A549 (cell line): ENCODE measurements at regions not wholly inside any gene's neighbourhood (a gene's known extent, or its start where the extent isn't known, plus 50 kb on each side); places are given as distances from the start of the nearest gene placed in this dataset.

Experiments
- ATAC-seq, 2 experiments: fragments of 200-7000 bp in 1 of 2; fragments of >200 bp in 1 of 2; cut with Nextera tagmentation in 1 of 2; cut with Tn5 transposase in 1 of 2; 3 replicates each; pipeline versions ENCODE4 v1.8.0 to v1.9.1; 2018 to 2020; ENCODE audit warnings: mild to moderate bottlenecking in 1 of 2, moderate library complexity in 1 of 2
- CTCF ChIA-PET: fragments of 300-600 bp; sonication (Branson Sonifier 250); formaldehyde crosslinking; extraction: SDS; loops from one replicate; lab custom pipeline; 2021; ENCODE audit warnings: antibody characterized with exemption, inconsistent platforms; lab: Yijun Ruan, JAX
- POLR2A ChIA-PET: fragments of 350-600 bp; formaldehyde crosslinking; extraction: SDS; loops from one replicate; lab custom pipeline; 2021; ENCODE audit warnings: antibody characterized with exemption, inconsistent platforms; lab: Yijun Ruan, JAX
- DNase-seq, 2 experiments: peaks; one replicate each; pipeline versions ENCODE4 v3.0.0 to v3.0.0-alpha.2; 2011 to 2016; ENCODE audit warnings: low read depth in 1 of 2, low spot score in 1 of 2
- FAIRE-seq: peaks from 2 replicates; lab custom pipeline; 2011; peaks lifted over from hg19 to GRCh38; lab: Jason Lieb, UNC
- H3K27ac ChIP-seq, 2 experiments: fragments of >200 bp; sonication (Bioruptor Twin); formaldehyde crosslinking; 3 replicates each; pipeline ENCODE4 v1.5.1; 2016 to 2017
- H3K4me1 ChIP-seq: fragments of >200 bp; sonication (Bioruptor Twin); formaldehyde crosslinking; 3 replicates; pipeline ENCODE4 v1.6.1; 2016
- H3K4me2 ChIP-seq: fragments of >200 bp; sonication (Bioruptor Twin); formaldehyde crosslinking; 3 replicates; pipeline ENCODE4 v1.6.1; 2016
- H3K4me3 ChIP-seq: fragments of >200 bp; sonication (Bioruptor Twin); formaldehyde crosslinking; 3 replicates; pipeline ENCODE4 v1.5.1; 2016
- H3K9me3 ChIP-seq: fragments of >200 bp; sonication (Bioruptor Twin); formaldehyde crosslinking; 3 replicates; pipeline ENCODE4 v1.6.1; 2016
- CBX8 ChIP-seq: fragments of 200-600 bp; sonication (generic); IDR thresholded peaks from 2 replicates; pipeline ENCODE4 v1.6.1; 2016
- CEBPB ChIP-seq, 2 experiments: fragments of >200 bp in 1 of 2; sonication (Bioruptor Twin) in 1 of 2; formaldehyde crosslinking in 1 of 2; IDR thresholded peaks; 2 replicates each; pipeline ENCODE4 v1.6.1; 2012 to 2016
- CHD4 ChIP-seq: fragments of 200-600 bp; sonication (generic); IDR thresholded peaks from 2 replicates; pipeline ENCODE4 v1.6.1; 2016; ENCODE audit warnings: antibody characterized with exemption, mild to moderate bottlenecking, borderline replicate concordance
- FOXS1 ChIP-seq: fragments of 250-450 bp; sonication (Bioruptor Pico); IDR thresholded peaks from 2 replicates; pipeline ENCODE4 v1.5.0; 2020; ENCODE audit warnings: mild to moderate bottlenecking, moderate library complexity
- MYC ChIP-seq: IDR thresholded peaks from 2 replicates; pipeline ENCODE4 v1.6.1; 2012; ENCODE audit warnings: mild to moderate bottlenecking, inconsistent platforms, low read length, improper control_type of control experiment, borderline replicate concordance
- NR3C1 ChIP-seq: fragments of >200 bp; sonication (Bioruptor Twin); formaldehyde crosslinking; IDR thresholded peaks from 3 replicates; pipeline ENCODE4 v1.6.1; 2017
- POLR2A ChIP-seq: IDR thresholded peaks from 2 replicates; pipeline ENCODE4 v1.6.1; 2012; ENCODE audit warnings: mild to moderate bottlenecking, low read length
- POLR2AphosphoS2 ChIP-seq: conservative IDR thresholded peaks from 2 replicates; pipeline ENCODE4 v1.6.1; 2012; ENCODE audit warnings: low read length, improper control_type of control experiment, inconsistent platforms
- RNF2 ChIP-seq: fragments of 200-600 bp; sonication (generic); IDR thresholded peaks from 2 replicates; pipeline ENCODE4 v1.6.1; 2016; ENCODE audit warnings: low read depth, mild to moderate bottlenecking, antibody characterized with exemption, moderate library complexity, borderline replicate concordance
- TP53 ChIP-seq: fragments of 250-450 bp; sonication (Bioruptor Pico); IDR thresholded peaks from 2 replicates; pipeline ENCODE4 v1.5.0; 2021; ENCODE audit warnings: mild to moderate bottlenecking, moderate library complexity
- ZC3H11A ChIP-seq: fragments of 450-650 bp; IDR thresholded peaks from 2 replicates; pipeline ENCODE4 v1.6.1; 2014; ENCODE audit warnings: antibody characterized with exemption, mild to moderate bottlenecking
- ZSCAN20 ChIP-seq: fragments of 250-450 bp; sonication (Bioruptor Pico); IDR thresholded peaks from 2 replicates; pipeline ENCODE4 v1.8.0; 2022; ENCODE audit warnings: mild to moderate bottlenecking, moderate library complexity
- WGBS: methylation state at CpG from one replicate; pipeline ENCODE4 v1.1.6; 2017; ENCODE audit errors: missing lambda C conversion rate; 5-methylcytosine and 5-hydroxymethylcytosine counted together
- TF ChIP-seq, protein P1 (sequence below): fragments of >200 bp; sonication (Bioruptor Twin); formaldehyde crosslinking; IDR thresholded peaks from 3 replicates; pipeline ENCODE4 v1.5.1; 2016
- TF ChIP-seq, protein P2 (sequence below): fragments of 450-650 bp; IDR thresholded peaks from 2 replicates; pipeline ENCODE4 v1.6.1; 2014; ENCODE audit warnings: antibody characterized with exemption
- TF ChIP-seq, protein P3 (sequence below): IDR thresholded peaks from 2 replicates; pipeline ENCODE4 v1.6.1; 2012
- TF ChIP-seq, protein P4 (sequence below): IDR thresholded peaks from 2 replicates; pipeline ENCODE4 v1.6.1; 2012

DNA sequence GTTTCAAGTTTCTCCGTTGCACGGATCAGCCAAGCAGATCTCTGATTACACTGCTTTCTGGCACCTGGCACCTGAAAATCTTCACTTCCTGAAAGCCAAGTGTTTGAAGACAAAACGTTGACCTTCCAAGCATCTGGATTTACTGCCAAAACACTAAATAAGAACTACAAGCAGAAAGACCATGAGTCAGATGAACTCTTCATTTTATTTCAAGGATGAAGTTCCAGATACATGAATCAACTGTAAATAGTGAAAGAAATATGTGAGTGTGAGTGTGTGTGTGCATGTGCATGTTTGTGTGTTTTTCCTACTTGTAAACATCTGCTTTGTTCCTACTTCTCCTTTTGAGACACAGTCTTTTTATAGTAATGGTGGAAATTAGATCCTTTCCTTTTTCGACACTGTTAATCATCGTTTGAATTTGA is 60.0 kb upstream of the DTNA start:
- 22% methylated on average over 5 of the region's 5 CpGs for WGBS
- no peak for FAIRE-seq
- H3K9me3 ChIP-seq = no peaks in the 10 kb centered on the region
- H3K4me1 ChIP-seq = no peaks in the 10 kb centered on the region
- DNase-seq = no peak
- no peak overlapping the region for H3K27ac ChIP-seq
- no peak overlapping the region for H3K4me2 ChIP-seq
- CTCF ChIA-PET = interaction anchor here (3.5 kb wide), 1 partner anchor 11 kb away, joined by 12 read pairs; no protein-coding TSS in a partner anchor
- TF ChIP-seq, protein P1, sequence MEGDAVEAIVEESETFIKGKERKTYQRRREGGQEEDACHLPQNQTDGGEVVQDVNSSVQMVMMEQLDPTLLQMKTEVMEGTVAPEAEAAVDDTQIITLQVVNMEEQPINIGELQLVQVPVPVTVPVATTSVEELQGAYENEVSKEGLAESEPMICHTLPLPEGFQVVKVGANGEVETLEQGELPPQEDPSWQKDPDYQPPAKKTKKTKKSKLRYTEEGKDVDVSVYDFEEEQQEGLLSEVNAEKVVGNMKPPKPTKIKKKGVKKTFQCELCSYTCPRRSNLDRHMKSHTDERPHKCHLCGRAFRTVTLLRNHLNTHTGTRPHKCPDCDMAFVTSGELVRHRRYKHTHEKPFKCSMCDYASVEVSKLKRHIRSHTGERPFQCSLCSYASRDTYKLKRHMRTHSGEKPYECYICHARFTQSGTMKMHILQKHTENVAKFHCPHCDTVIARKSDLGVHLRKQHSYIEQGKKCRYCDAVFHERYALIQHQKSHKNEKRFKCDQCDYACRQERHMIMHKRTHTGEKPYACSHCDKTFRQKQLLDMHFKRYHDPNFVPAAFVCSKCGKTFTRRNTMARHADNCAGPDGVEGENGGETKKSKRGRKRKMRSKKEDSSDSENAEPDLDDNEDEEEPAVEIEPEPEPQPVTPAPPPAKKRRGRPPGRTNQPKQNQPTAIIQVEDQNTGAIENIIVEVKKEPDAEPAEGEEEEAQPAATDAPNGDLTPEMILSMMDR = no peak
- TF ChIP-seq CEBPB (IDR thresholded peaks at IDR 0.05) (no peak), POLR2A (no peak), MYC (no peak), NR3C1 (no peak)
- TF ChIP-seq, protein P2, sequence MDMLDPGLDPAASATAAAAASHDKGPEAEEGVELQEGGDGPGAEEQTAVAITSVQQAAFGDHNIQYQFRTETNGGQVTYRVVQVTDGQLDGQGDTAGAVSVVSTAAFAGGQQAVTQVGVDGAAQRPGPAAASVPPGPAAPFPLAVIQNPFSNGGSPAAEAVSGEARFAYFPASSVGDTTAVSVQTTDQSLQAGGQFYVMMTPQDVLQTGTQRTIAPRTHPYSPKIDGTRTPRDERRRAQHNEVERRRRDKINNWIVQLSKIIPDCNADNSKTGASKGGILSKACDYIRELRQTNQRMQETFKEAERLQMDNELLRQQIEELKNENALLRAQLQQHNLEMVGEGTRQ = no peak
- TF ChIP-seq, protein P3, sequence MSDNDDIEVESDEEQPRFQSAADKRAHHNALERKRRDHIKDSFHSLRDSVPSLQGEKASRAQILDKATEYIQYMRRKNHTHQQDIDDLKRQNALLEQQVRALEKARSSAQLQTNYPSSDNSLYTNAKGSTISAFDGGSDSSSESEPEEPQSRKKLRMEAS = no peak
- TF ChIP-seq, all 56 proteins: peak for 0
- no peak for ATAC-seq
- no peak overlapping the region for H3K4me3 ChIP-seq
- POLR2A ChIA-PET = no interaction called here

DNA sequence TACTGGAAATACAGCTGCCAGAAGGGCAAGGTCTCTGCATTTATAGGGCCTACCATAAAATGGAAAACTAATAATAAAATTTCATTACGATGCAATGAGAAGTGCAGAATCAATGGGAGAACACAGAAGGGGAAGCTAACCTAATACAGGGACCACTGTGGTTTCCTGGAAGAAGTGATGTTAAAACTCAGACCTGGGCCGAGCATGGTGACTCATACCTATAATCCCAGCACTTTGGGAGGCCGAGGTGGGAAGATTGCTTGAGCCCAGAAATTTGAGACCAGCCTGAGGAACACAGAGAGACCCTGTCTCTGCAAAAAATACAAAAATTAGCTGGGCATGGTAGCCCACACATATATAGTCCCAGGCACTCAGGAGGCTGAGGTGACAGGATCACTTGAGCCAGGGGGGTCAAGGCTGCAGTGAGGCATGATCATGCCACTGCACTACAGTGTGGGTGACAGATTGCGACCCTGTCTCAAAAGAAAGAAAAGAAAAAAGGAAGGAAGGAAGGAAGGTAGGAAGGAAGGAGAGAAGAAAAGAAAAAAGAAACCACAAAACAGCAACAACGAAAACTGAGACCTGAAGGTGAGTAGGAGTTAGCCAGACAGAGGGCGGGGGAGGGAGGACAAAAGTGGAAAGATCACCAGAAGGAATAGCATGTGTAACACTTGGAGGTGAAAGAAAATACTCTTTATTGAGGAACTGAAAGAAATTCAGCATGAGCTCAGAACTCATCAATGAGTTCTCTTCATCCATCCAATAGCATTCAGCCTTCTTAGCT is 58.3 kb upstream of the DTNA start:
- Histone ChIP-seq H3K4me2 (no peak overlapping the region), H3K4me1 (no peaks in the 10 kb centered on the region), H3K9me3 (no peaks in the 10 kb centered on the region), H3K4me3 (no peak overlapping the region), H3K27ac (no peak overlapping the region)
- TF ChIP-seq CHD4 (no peak), RNF2 (peak; percentile 76; the same call in 1 of the 2 replicates), TP53 (no peak), CBX8 (peak; percentile 88; the same call in 1 of the 2 replicates), POLR2AphosphoS2 (no peak)
- TF ChIP-seq, protein P4, sequence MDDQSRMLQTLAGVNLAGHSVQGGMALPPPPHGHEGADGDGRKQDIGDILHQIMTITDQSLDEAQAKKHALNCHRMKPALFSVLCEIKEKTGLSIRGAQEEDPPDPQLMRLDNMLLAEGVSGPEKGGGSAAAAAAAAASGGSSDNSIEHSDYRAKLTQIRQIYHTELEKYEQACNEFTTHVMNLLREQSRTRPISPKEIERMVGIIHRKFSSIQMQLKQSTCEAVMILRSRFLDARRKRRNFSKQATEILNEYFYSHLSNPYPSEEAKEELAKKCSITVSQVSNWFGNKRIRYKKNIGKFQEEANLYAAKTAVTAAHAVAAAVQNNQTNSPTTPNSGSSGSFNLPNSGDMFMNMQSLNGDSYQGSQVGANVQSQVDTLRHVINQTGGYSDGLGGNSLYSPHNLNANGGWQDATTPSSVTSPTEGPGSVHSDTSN = no peak
- FAIRE-seq (no peak), ATAC-seq (no peak), DNase-seq (no peak)
- 25% methylated on average over 6 of the region's 6 CpGs for WGBS
- CTCF ChIA-PET = interaction anchor here (3.5 kb wide), 1 partner anchor 10 kb away, joined by 12 read pairs; no protein-coding TSS in a partner anchor
- POLR2A ChIA-PET = no interaction called here

DNA sequence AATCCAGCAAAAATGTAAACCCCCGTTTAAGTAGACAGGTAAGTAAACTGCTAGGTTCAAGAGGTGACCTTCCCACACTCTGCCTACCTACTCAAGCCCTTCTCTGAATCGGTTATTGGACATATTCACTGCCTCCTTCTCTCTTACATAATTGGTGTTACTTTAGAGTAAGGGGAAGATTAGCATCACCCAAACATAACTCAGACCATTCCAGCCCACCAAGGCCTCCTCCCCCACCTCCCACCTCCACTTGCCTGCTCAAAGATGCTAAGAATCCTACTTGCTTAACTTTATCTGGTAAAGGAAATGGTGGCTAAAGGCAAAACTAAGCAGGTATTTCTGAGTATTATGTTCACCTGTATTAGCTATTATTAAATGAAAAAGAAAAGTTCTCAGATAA is 55.0 kb upstream of the DTNA start:
- no peak for TF ChIP-seq ZC3H11A
- no peak for TF ChIP-seq TP53
- no peak for TF ChIP-seq FOXS1
- TF ChIP-seq, protein P3 = no peak
- TF ChIP-seq ZSCAN20 (CRISPR knock-in tag) = no peak
- no peaks in the 10 kb centered on the region for H3K9me3 ChIP-seq
- POLR2A ChIA-PET = no interaction called here
- H3K4me3 ChIP-seq = no peak overlapping the region
- H3K27ac ChIP-seq = no peak overlapping the region
- no peak for ATAC-seq
- CTCF ChIA-PET = no interaction called here
- peaks cover 4% of the 10 kb centered on the region; the same call in 2 of the 3 replicates for H3K4me1 ChIP-seq
- no peak for FAIRE-seq
- DNase-seq = no peak
- 7% methylated on average over 2 of the region's 2 CpGs for WGBS
- H3K4me2 ChIP-seq = no peak overlapping the region
